Liver (tissue), 8 donors: ENCODE measurements at regions not wholly inside any gene's neighbourhood (a gene's known extent, or its start where the extent isn't known, plus 50 kb on each side); places are given as distances from the start of the nearest gene placed in this dataset.

ENCODE experiments used
- DNase-seq: peaks from one replicate; pipeline ENCODE4 v3.0.0-alpha.2; 2017; ENCODE audit warnings: low spot score
- H3K27ac ChIP-seq, 2 donors: one replicate each; pipeline ENCODE4 v1.7.0; 2013; ENCODE audit warnings: inconsistent platforms in 2 of 2, low read length in 2 of 2, control low read depth in 1 of 2, low read depth in 1 of 2, mild to moderate bottlenecking in 1 of 2
- H3K27me3 ChIP-seq, 4 donors: one replicate each; pipeline versions ENCODE4 v1.6.1 to v1.7.0; 2013; ENCODE audit warnings: low read length in 3 of 4, inconsistent platforms in 1 of 4, mild to moderate bottlenecking in 1 of 4, moderate library complexity in 1 of 4; ENCODE audit not compliant: control insufficient read depth in 4 of 4, insufficient read depth in 4 of 4
- H3K36me3 ChIP-seq, 4 donors: one replicate each; pipeline versions ENCODE4 v1.6.1 to v1.7.0; 2013; ENCODE audit warnings: low read length in 3 of 4, mild to moderate bottlenecking in 3 of 4, low read depth in 1 of 4, moderate library complexity in 1 of 4; ENCODE audit not compliant: control insufficient read depth in 4 of 4, insufficient read depth in 3 of 4
- H3K4me1 ChIP-seq, 4 donors: one replicate each; pipeline versions ENCODE4 v1.6.1 to v1.7.0; 2013; ENCODE audit warnings: low read length in 3 of 4, mild to moderate bottlenecking in 3 of 4, moderate library complexity in 1 of 4; ENCODE audit not compliant: control insufficient read depth in 4 of 4, insufficient read depth in 4 of 4
- H3K4me3 ChIP-seq, 3 donors: one replicate each; pipeline versions ENCODE4 v1.6.1 to v1.7.0; 2013; ENCODE audit warnings: low read length in 3 of 3, control low read depth in 1 of 3, low read depth in 1 of 3, mild to moderate bottlenecking in 1 of 3
- H3K9ac ChIP-seq, 2 donors: one replicate each; pipeline ENCODE4 v1.7.0; 2013; ENCODE audit warnings: low read length in 2 of 2, mild to moderate bottlenecking in 2 of 2, moderate library complexity in 2 of 2, control low read depth in 1 of 2, low read depth in 1 of 2
- H3K9me3 ChIP-seq, 4 donors: one replicate each; pipeline versions ENCODE4 v1.6.1 to v1.7.0; 2013; ENCODE audit warnings: low read length in 3 of 4; ENCODE audit not compliant: control insufficient read depth in 4 of 4
- EGR1 ChIP-seq, 2 donors: IDR thresholded peaks; 2 replicates each; pipeline ENCODE4 v1.6.1; 2016 to 2018; ENCODE audit warnings: antibody characterized with exemption in 2 of 2, low read depth in 2 of 2
- FOXA2 ChIP-seq: IDR thresholded peaks from 2 replicates; pipeline ENCODE4 v1.6.1; 2016; ENCODE audit warnings: antibody characterized with exemption
- GABPA ChIP-seq, 2 donors: IDR thresholded peaks in 1 of 2; conservative IDR thresholded peaks in 1 of 2; 2 replicates each; pipeline ENCODE4 v1.6.1; 2016; ENCODE audit warnings: antibody characterized with exemption in 2 of 2, mild to moderate bottlenecking in 1 of 2, moderate library complexity in 1 of 2
- HNF4A ChIP-seq, 2 donors: conservative IDR thresholded peaks; 2 replicates each; pipeline ENCODE4 v1.6.1; 2016; ENCODE audit warnings: antibody characterized with exemption in 2 of 2, mild to moderate bottlenecking in 2 of 2
- JUND ChIP-seq, 2 donors: IDR thresholded peaks; 2 replicates each; pipeline ENCODE4 v1.6.1; 2016; ENCODE audit warnings: antibody characterized with exemption in 2 of 2
- MAX ChIP-seq: IDR thresholded peaks from 2 replicates; pipeline ENCODE4 v1.6.1; 2016; ENCODE audit warnings: antibody characterized with exemption
- NR2F2 ChIP-seq: IDR thresholded peaks from 2 replicates; pipeline ENCODE4 v1.6.1; 2016; ENCODE audit warnings: antibody characterized with exemption
- RAD21 ChIP-seq, 2 donors: IDR thresholded peaks; 2 replicates each; pipeline ENCODE4 v1.6.1; 2016; ENCODE audit warnings: antibody characterized with exemption in 2 of 2, mild to moderate bottlenecking in 2 of 2
- REST ChIP-seq: IDR thresholded peaks from 2 replicates; pipeline ENCODE4 v1.6.1; 2016; ENCODE audit warnings: antibody characterized with exemption, mild to moderate bottlenecking
- RXRA ChIP-seq, 2 donors: IDR thresholded peaks; 2 replicates each; pipeline ENCODE4 v1.6.1; 2017 to 2018; ENCODE audit warnings: antibody characterized with exemption in 2 of 2, mild to moderate bottlenecking in 1 of 2
- SP1 ChIP-seq: IDR thresholded peaks from 2 replicates; pipeline ENCODE4 v1.6.1; 2018; ENCODE audit warnings: antibody characterized with exemption, mild to moderate bottlenecking
- TAF1 ChIP-seq: conservative IDR thresholded peaks from 2 replicates; pipeline ENCODE4 v1.6.1; 2016; ENCODE audit warnings: antibody characterized with exemption, mild to moderate bottlenecking
- YY1 ChIP-seq: IDR thresholded peaks from 2 replicates; pipeline ENCODE4 v1.6.1; 2016; ENCODE audit warnings: antibody characterized with exemption, mild to moderate bottlenecking
- ZBTB33 ChIP-seq: IDR thresholded peaks from 2 replicates; pipeline ENCODE4 v1.6.1; 2016; ENCODE audit warnings: antibody characterized with exemption
- whole genome bisulfite sequencing: extraction: QIAGEN DNeasy Blood & Tissue Kit; methylation state at CpG from one replicate; pipeline ENCODE4 v1.1.7; 2013; 5-methylcytosine and 5-hydroxymethylcytosine counted together
- TF ChIP-seq, protein P1 (sequence below): IDR thresholded peaks from 2 replicates; pipeline ENCODE4 v1.6.1; 2016; ENCODE audit warnings: antibody characterized with exemption
- TF ChIP-seq, protein P2 (sequence below): fragments of 150-350 bp; IDR thresholded peaks from 2 replicates; pipeline ENCODE4 v1.5.1; 2017; ENCODE audit warnings: improper control_type of control experiment, low read depth, low read length; ENCODE audit not compliant: missing input control
- donor health status: healthy.
- donor health status: healthy.
- donor health status: healthy.
- donor health status: healthy.
- donor health status: healthy.

GRCh38 chr15:93486407-93487117 is 397.6 kb upstream of the RGMA start:
- H3K9me3 ChIP-seq = no peaks in the 10 kb centered on the region
- no peak overlapping the region for H3K27ac ChIP-seq
- DNase-seq = no peak
- no peaks in the 10 kb centered on the region for H3K36me3 ChIP-seq
- WGBS = 78% methylated on average over 13 of the region's 13 CpGs
- no peaks in the 10 kb centered on the region for H3K27me3 ChIP-seq
- no peak overlapping the region for H3K9ac ChIP-seq
- no peaks in the 10 kb centered on the region for H3K4me1 ChIP-seq
- TF ChIP-seq RXRA (IDR thresholded peaks at IDR 0.05) = no peak
- no peak for TF ChIP-seq TAF1
- TF ChIP-seq JUND (IDR thresholded peaks at IDR 0.05) = no peak
- no peak for TF ChIP-seq REST
- TF ChIP-seq RAD21 (IDR thresholded peaks at IDR 0.05) = no peak
- no peak for TF ChIP-seq SP1
- TF ChIP-seq EGR1 (IDR thresholded peaks at IDR 0.05; ENCODE audit: low read depth in 2 of 2) = no peak
- TF ChIP-seq, protein P1, sequence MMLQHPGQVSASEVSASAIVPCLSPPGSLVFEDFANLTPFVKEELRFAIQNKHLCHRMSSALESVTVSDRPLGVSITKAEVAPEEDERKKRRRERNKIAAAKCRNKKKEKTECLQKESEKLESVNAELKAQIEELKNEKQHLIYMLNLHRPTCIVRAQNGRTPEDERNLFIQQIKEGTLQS = no peak
- TF ChIP-seq HNF4A (conservative IDR thresholded peaks at IDR 0.05) = no peak
- TF ChIP-seq, protein P2, sequence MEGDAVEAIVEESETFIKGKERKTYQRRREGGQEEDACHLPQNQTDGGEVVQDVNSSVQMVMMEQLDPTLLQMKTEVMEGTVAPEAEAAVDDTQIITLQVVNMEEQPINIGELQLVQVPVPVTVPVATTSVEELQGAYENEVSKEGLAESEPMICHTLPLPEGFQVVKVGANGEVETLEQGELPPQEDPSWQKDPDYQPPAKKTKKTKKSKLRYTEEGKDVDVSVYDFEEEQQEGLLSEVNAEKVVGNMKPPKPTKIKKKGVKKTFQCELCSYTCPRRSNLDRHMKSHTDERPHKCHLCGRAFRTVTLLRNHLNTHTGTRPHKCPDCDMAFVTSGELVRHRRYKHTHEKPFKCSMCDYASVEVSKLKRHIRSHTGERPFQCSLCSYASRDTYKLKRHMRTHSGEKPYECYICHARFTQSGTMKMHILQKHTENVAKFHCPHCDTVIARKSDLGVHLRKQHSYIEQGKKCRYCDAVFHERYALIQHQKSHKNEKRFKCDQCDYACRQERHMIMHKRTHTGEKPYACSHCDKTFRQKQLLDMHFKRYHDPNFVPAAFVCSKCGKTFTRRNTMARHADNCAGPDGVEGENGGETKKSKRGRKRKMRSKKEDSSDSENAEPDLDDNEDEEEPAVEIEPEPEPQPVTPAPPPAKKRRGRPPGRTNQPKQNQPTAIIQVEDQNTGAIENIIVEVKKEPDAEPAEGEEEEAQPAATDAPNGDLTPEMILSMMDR = no peak
- no peak for TF ChIP-seq NR2F2
- no peak for TF ChIP-seq MAX
- TF ChIP-seq FOXA2 = no peak
- TF ChIP-seq YY1 = no peak
- no peak for TF ChIP-seq ZBTB33
- no peak for TF ChIP-seq GABPA (IDR thresholded peaks at IDR 0.05 in 1 of 2, conservative IDR thresholded peaks at IDR 0.05 in 1 of 2)
- H3K4me3 ChIP-seq = no peak overlapping the region
